GM23338 (cell line): ENCODE measurements at regions not wholly inside any gene's neighbourhood (a gene's known extent, or its start where the extent isn't known, plus 50 kb on each side); places are given as distances from the start of the nearest gene placed in this dataset.

Source experiments
- CTCF ChIP-seq, 2 experiments: fragments of 200-600 bp in 1 of 2; sonication (generic) in 1 of 2; conservative IDR thresholded peaks; 2 replicates each; pipeline versions ENCODE4 v1.5.1 to v1.6.1; 2016 to 2017; ENCODE audit warnings: antibody characterized with exemption in 2 of 2, low read depth in 2 of 2, mild to moderate bottlenecking in 2 of 2, moderate library complexity in 1 of 2
- EZH2 ChIP-seq: fragments of 200-600 bp; sonication (generic); IDR thresholded peaks from one replicate; pipeline ENCODE4 v1.8.0; 2017; ENCODE audit warnings: antibody characterized with exemption, mild to moderate bottlenecking, low read depth; ENCODE audit not compliant: unreplicated experiment
- EZH2phosphoT487 ChIP-seq: fragments of 200-600 bp; sonication (generic); IDR thresholded peaks from one replicate; pipeline ENCODE4 v1.8.1; 2018; ENCODE audit warnings: antibody characterized with exemption; ENCODE audit not compliant: unreplicated experiment
- POLR2AphosphoS5 ChIP-seq: IDR thresholded peaks from 2 replicates; pipeline ENCODE4 v1.6.1; 2016; ENCODE audit warnings: antibody characterized with exemption, low read depth
- REST ChIP-seq: IDR thresholded peaks from one replicate; pipeline ENCODE4 v1.6.1; 2018; ENCODE audit warnings: antibody characterized with exemption; ENCODE audit not compliant: unreplicated experiment

GRCh38 chr5:58382131-58382534 lies 77.8 kb downstream of the PLK2 start:
- no peak for TF ChIP-seq POLR2AphosphoS5
- TF ChIP-seq CTCF (conservative IDR thresholded peaks at IDR 0.05; ENCODE audit: low read depth in 2 of 2) = no peak
- TF ChIP-seq REST = no peak
- no peak for TF ChIP-seq EZH2
- no peak for TF ChIP-seq EZH2phosphoT487
